Ovary (tissue), 3 donors: ENCODE measurements at regions not wholly inside any gene's neighbourhood (a gene's known extent, or its start where the extent isn't known, plus 50 kb on each side); places are given as distances from the start of the nearest gene placed in this dataset.

ENCODE experiments used
- CTCF ChIP-seq, 3 donors: fragments of 450-650 bp in 2 of 3; fragments of 200-600 bp in 1 of 3; IDR thresholded peaks; one replicate each; pipeline versions ENCODE4 v1.5.1 to v1.8.0; 2016 to 2022; ENCODE audit warnings: antibody characterized with exemption in 3 of 3, mild to moderate bottlenecking in 1 of 3
- EP300 ChIP-seq: sonication (generic); formaldehyde crosslinking; IDR thresholded peaks from one replicate; pipeline ENCODE4 v1.6.1; 2017; ENCODE audit warnings: antibody characterized with exemption
- POLR2A ChIP-seq: fragments of 450-650 bp; IDR thresholded peaks from one replicate; pipeline ENCODE4 v1.6.1; 2017; ENCODE audit warnings: antibody characterized with exemption, mild to moderate bottlenecking, moderate library complexity
- donor health status: DM: no; HTN: no; CAD: no.

DNA sequence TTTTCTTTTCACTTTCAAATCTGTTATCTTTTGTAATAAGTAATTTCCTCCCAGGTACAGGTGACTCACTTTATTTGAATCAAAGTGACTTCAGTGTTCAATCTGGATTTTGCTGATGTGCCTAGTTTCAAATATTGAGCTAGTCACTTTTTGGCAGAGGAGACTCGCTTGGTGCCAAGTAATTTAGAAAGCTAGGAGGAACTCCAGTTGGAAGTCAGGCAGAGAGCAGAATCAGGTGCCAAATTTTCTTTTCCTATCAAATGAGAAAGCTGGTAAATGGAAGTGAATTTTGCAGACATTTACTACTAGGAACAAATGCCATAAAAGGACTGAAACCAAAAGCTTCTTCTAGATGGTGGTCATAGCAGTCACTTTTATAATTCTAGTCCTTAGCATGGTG, 656.0 kb upstream of the KIF2B start:
- TF ChIP-seq CTCF (IDR thresholded peaks at IDR 0.05) (no peak), EP300 (no peak), POLR2A (no peak)
